Smooth muscle cell (in vitro differentiated cells): ENCODE measurements at regions not wholly inside any gene's neighbourhood (a gene's known extent, or its start where the extent isn't known, plus 50 kb on each side); places are given as distances from the start of the nearest gene placed in this dataset.
"Not testable (repeated sequence)": the region's sequence is repeated elsewhere in the genome, so short reads cannot be mapped to it uniquely, and the experiment has no call there.

Source experiments
- DNase-seq: peaks from one replicate; lab custom pipeline; 2025; ENCODE audit not compliant: unreplicated experiment; lab: John Stamatoyannopoulos, UW
- H2AFZ ChIP-seq: fragments of 200-600 bp; sonication (generic); 2 replicates; pipeline ENCODE4 v1.6.0; 2016; ENCODE audit warnings: antibody characterized with exemption, low read depth, mild to moderate bottlenecking
- H3F3A ChIP-seq: fragments of 200-600 bp; sonication (generic); 2 replicates; pipeline ENCODE4 v1.6.0; 2017; ENCODE audit warnings: antibody characterized with exemption, low read depth
- H3K27ac ChIP-seq: fragments of 200-600 bp; sonication (generic); 2 replicates; pipeline ENCODE4 v1.5.1; 2016; ENCODE audit warnings: low read depth, mild to moderate bottlenecking
- H3K27me3 ChIP-seq: fragments of 200-600 bp; sonication (generic); 2 replicates; pipeline ENCODE4 v1.6.1; 2016; ENCODE audit warnings: low read depth, mild to moderate bottlenecking
- H3K36me3 ChIP-seq: fragments of 200-600 bp; sonication (generic); 2 replicates; pipeline ENCODE4 v1.5.1; 2016; ENCODE audit warnings: low read depth
- H3K4me1 ChIP-seq: fragments of 200-600 bp; sonication (generic); 2 replicates; pipeline ENCODE4 v1.5.1; 2016; ENCODE audit warnings: low read depth
- H3K4me2 ChIP-seq: fragments of 200-600 bp; sonication (generic); 2 replicates; pipeline ENCODE4 v1.6.0; 2016; ENCODE audit warnings: mild to moderate bottlenecking
- H3K4me3 ChIP-seq: fragments of 200-600 bp; sonication (generic); 2 replicates; pipeline ENCODE4 v1.5.1; 2016; ENCODE audit warnings: mild to moderate bottlenecking
- H3K79me2 ChIP-seq: fragments of 200-600 bp; sonication (generic); 2 replicates; pipeline ENCODE4 v1.6.0; 2016; ENCODE audit warnings: low read depth, mild to moderate bottlenecking
- H3K9ac ChIP-seq: fragments of 200-600 bp; sonication (generic); 2 replicates; pipeline ENCODE4 v1.6.0; 2016; ENCODE audit warnings: low read depth
- H3K9me3 ChIP-seq: fragments of 200-600 bp; sonication (generic); replicated peaks from 2 replicates; pipeline ENCODE4 v1.5.1; 2016; ENCODE audit warnings: low read depth
- H4K20me1 ChIP-seq: fragments of 200-600 bp; sonication (generic); 2 replicates; pipeline ENCODE4 v1.6.0; 2016; ENCODE audit warnings: low read depth
- CTCF ChIP-seq: fragments of 200-600 bp; sonication (generic); IDR thresholded peaks from 2 replicates; pipeline ENCODE4 v1.5.1; 2017; ENCODE audit warnings: borderline replicate concordance, mild to moderate bottlenecking, antibody characterized with exemption; ENCODE audit not compliant: insufficient read depth, poor library complexity, severe bottlenecking
- WGBS: methylation state at CpG from one replicate; pipeline ENCODE4 v1.1.7; 2016; ENCODE audit warnings: low lambda C conversion rate; 5-methylcytosine and 5-hydroxymethylcytosine counted together

GRCh38 chr12:24356240-24356804, 406.9 kb upstream of the SOX5 start:
- 96% methylated on average over 3 of the region's 3 CpGs for WGBS
- H3K27ac ChIP-seq: no peak overlapping the region
- H3K9ac ChIP-seq: no peak overlapping the region
- no peaks in the 10 kb centered on the region for H3K36me3 ChIP-seq
- H3K9me3 ChIP-seq: no peaks in the 10 kb centered on the region
- no peak for TF ChIP-seq CTCF
- peaks cover 3% of the 10 kb centered on the region for H3K79me2 ChIP-seq
- DNase-seq: no peak
- H3K27me3 ChIP-seq: no peaks in the 10 kb centered on the region
- no peak overlapping the region for H2AFZ ChIP-seq
- no peak overlapping the region for H3K4me3 ChIP-seq
- H4K20me1 ChIP-seq: no peaks in the 10 kb centered on the region
- H3F3A ChIP-seq: no peaks in the 10 kb centered on the region
- peaks cover 30% of the 10 kb centered on the region for H3K4me1 ChIP-seq
- no peak overlapping the region for H3K4me2 ChIP-seq

- H3K9me3 ChIP-seq: no peaks in the 10 kb centered on the region
- no peak overlapping the region for H3K9ac ChIP-seq
- H3K27me3 ChIP-seq: no peaks in the 10 kb centered on the region
- H3K4me1 ChIP-seq: peaks cover 10% of the 10 kb centered on the region
- no peaks in the 10 kb centered on the region for H4K20me1 ChIP-seq
- no peaks in the 10 kb centered on the region for H3F3A ChIP-seq
- no peak overlapping the region for H3K27ac ChIP-seq
- DNase-seq: no peak
- no peak for TF ChIP-seq CTCF
- H3K4me2 ChIP-seq: no peak overlapping the region
- H3K79me2 ChIP-seq: no peaks in the 10 kb centered on the region
- WGBS: 89% methylated on average over 5 of the region's 5 CpGs
- H3K36me3 ChIP-seq: no peaks in the 10 kb centered on the region
- H3K4me3 ChIP-seq: no peak overlapping the region
- H2AFZ ChIP-seq: no peak overlapping the region
Measured at GRCh38 chr12:24352363-24352762, 402.9 kb upstream of the SOX5 start.

GRCh38 chr12:24349051-24349799, 399.8 kb upstream of the SOX5 start:
- TF ChIP-seq CTCF: no peak
- Histone ChIP-seq H4K20me1 (no peaks in the 10 kb centered on the region), H3K27me3 (no peaks in the 10 kb centered on the region), H3K9ac (no peak overlapping the region), H3K36me3 (no peaks in the 10 kb centered on the region), H3K4me3 (no peak overlapping the region), H3K9me3 (no peaks in the 10 kb centered on the region), H3K4me2 (no peak overlapping the region), H3F3A (no peaks in the 10 kb centered on the region), H3K27ac (no peak overlapping the region), H3K4me1 (no peaks in the 10 kb centered on the region), H3K79me2 (peaks cover 6% of the 10 kb centered on the region), H2AFZ (no peak overlapping the region)
- DNase-seq: no peak
- 93% methylated on average over 4 of the region's 4 CpGs for WGBS

- 88% methylated on average over 5 of the region's 5 CpGs for WGBS
- H4K20me1 ChIP-seq: not testable (repeated sequence)
Measured at GRCh38 chr12:24348180-24348579, 398.7 kb upstream of the SOX5 start.

More at GRCh38 chr12:24348180-24348579, 398.7 kb upstream of the SOX5 start:
- not testable (repeated sequence) for H3K4me1 ChIP-seq, H3K27ac ChIP-seq, H3K9me3 ChIP-seq, H3K4me2 ChIP-seq, H3F3A ChIP-seq, DNase-seq, H3K9ac ChIP-seq, H3K27me3 ChIP-seq, H3K36me3 ChIP-seq, H2AFZ ChIP-seq, H3K79me2 ChIP-seq, H3K4me3 ChIP-seq
